SJSA1 (cell line): ENCODE measurements at regions not wholly inside any gene's neighbourhood (a gene's known extent, or its start where the extent isn't known, plus 50 kb on each side); places are given as distances from the start of the nearest gene placed in this dataset.
A peak's percentile ranks its signal among the peaks of the same experiment; 100 is the strongest.
"Not testable (repeated sequence)": the region's sequence is repeated elsewhere in the genome, so short reads cannot be mapped to it uniquely, and the experiment has no call there.

Source experiments
- DNase-seq, 2 experiments: peaks; one replicate each; pipeline ENCODE4 v3.0.0-alpha.2; 2015 to 2020; ENCODE audit warnings: low spot score in 2 of 2, low read depth in 1 of 2
- H3K27ac ChIP-seq: fragments of 250-450 bp; sonication (Bioruptor Pico); 2 replicates; pipeline ENCODE4 v1.5.1; 2020; ENCODE audit warnings: mild to moderate bottlenecking, moderate library complexity
- H3K27me3 ChIP-seq: fragments of 250-450 bp; sonication (Bioruptor Pico); replicated peaks from 2 replicates; pipeline ENCODE4 v1.5.1; 2020; ENCODE audit warnings: mild to moderate bottlenecking, moderate library complexity
- H3K36me3 ChIP-seq: fragments of 250-450 bp; sonication (Bioruptor Pico); 2 replicates; pipeline ENCODE4 v1.5.1; 2020; ENCODE audit warnings: mild to moderate bottlenecking
- H3K4me1 ChIP-seq: fragments of 250-450 bp; sonication (Bioruptor Pico); replicated peaks from 2 replicates; pipeline ENCODE4 v1.6.1; 2021; ENCODE audit warnings: mild to moderate bottlenecking
- H3K4me3 ChIP-seq: fragments of 250-450 bp; sonication (Bioruptor Pico); 2 replicates; pipeline ENCODE4 v1.5.1; 2020; ENCODE audit warnings: mild to moderate bottlenecking
- H3K9me3 ChIP-seq: fragments of 250-450 bp; sonication (Bioruptor Pico); replicated peaks from 2 replicates; pipeline ENCODE4 v1.5.1; 2020; ENCODE audit warnings: mild to moderate bottlenecking

GRCh38 chr6:13874191-13874549 lies 50.6 kb upstream of the RNF182 start:
- Histone ChIP-seq H3K36me3 (no peaks in the 10 kb centered on the region), H3K9me3 (no peaks in the 10 kb centered on the region; the same call in 1 of the 2 replicates), H3K27me3 (0 out of 2 replicates have a peak, but pooled peaks cover 2% of the 10 kb centered on the region), H3K4me3 (peak overlapping the region; percentile 23), H3K27ac (no peak overlapping the region), H3K4me1 (peaks cover 8% of the 10 kb centered on the region)
- no peak for DNase-seq

GRCh38 chr6:13873288-13874190 lies 51.2 kb upstream of the RNF182 start:
- Histone ChIP-seq H3K9me3 (no peaks in the 10 kb centered on the region; the same call in 1 of the 2 replicates), H3K27me3 (0 out of 2 replicates have a peak, but pooled peaks cover 2% of the 10 kb centered on the region), H3K27ac (no peak overlapping the region), H3K4me3 (peak overlapping the region; percentile 23), H3K36me3 (no peaks in the 10 kb centered on the region), H3K4me1 (peaks cover 8% of the 10 kb centered on the region)
- peak; percentile 28 to 62 for DNase-seq

GRCh38 chr6:13872681-13873080 lies 52.1 kb upstream of the RNF182 start:
- Histone ChIP-seq H3K27me3 (0 out of 2 replicates have a peak, but pooled peaks cover 2% of the 10 kb centered on the region), H3K4me3 (no peak overlapping the region), H3K27ac (no peak overlapping the region), H3K36me3 (no peaks in the 10 kb centered on the region), H3K4me1 (peaks cover 8% of the 10 kb centered on the region), H3K9me3 (no peaks in the 10 kb centered on the region; the same call in 1 of the 2 replicates)
- DNase-seq, result peak in 1 of 2 experiments; percentile 1

- not testable (repeated sequence) for H3K4me1 ChIP-seq, H3K9me3 ChIP-seq, H3K27ac ChIP-seq, H3K36me3 ChIP-seq, H3K4me3 ChIP-seq, H3K27me3 ChIP-seq
- peak in 1 of 2 experiments; percentile 37 for DNase-seq
Observed at GRCh38 chr6:13872006-13872405, 52.7 kb upstream of the RNF182 start.

- peak in 1 of 2 experiments; percentile 6 for DNase-seq
- Histone ChIP-seq H3K9me3 (no peaks in the 10 kb centered on the region; the same call in 1 of the 2 replicates), H3K27ac (no peak overlapping the region), H3K36me3 (no peaks in the 10 kb centered on the region), H3K4me3 (no peak overlapping the region), H3K4me1 (peaks cover 8% of the 10 kb centered on the region), H3K27me3 (peaks cover 2% of the 10 kb centered on the region; the same call in 1 of the 2 replicates)
Observed at GRCh38 chr6:13870214-13870830, 54.4 kb upstream of the RNF182 start.

- Histone ChIP-seq H3K27me3 (peaks cover 2% of the 10 kb centered on the region; the same call in 1 of the 2 replicates), H3K36me3 (no peaks in the 10 kb centered on the region), H3K9me3 (no peaks in the 10 kb centered on the region; the same call in 1 of the 2 replicates), H3K4me3 (no peak overlapping the region), H3K27ac (no peak overlapping the region), H3K4me1 (peaks cover 2% of the 10 kb centered on the region)
- peak in 1 of 2 experiments; percentile 29 for DNase-seq
Observed at GRCh38 chr6:13868236-13868635, 53.9 kb upstream of the MCUR1 start.

GRCh38 chr6:13866301-13866700 lies 51.9 kb upstream of the MCUR1 start:
- H3K4me1 ChIP-seq, result no peaks in the 10 kb centered on the region
- no peak overlapping the region for H3K27ac ChIP-seq
- H3K36me3 ChIP-seq, result no peaks in the 10 kb centered on the region
- H3K4me3 ChIP-seq, result no peak overlapping the region
- no peaks in the 10 kb centered on the region for H3K9me3 ChIP-seq
- no peak for DNase-seq
- H3K27me3 ChIP-seq, result peaks cover 2% of the 10 kb centered on the region; the same call in 1 of the 2 replicates

GRCh38 chr6:13865141-13865540 lies 50.8 kb upstream of the MCUR1 start:
- no peaks in the 10 kb centered on the region for H3K4me1 ChIP-seq
- peak in 1 of 2 experiments; percentile 5 for DNase-seq
- no peaks in the 10 kb centered on the region for H3K9me3 ChIP-seq
- no peak overlapping the region for H3K4me3 ChIP-seq
- H3K36me3 ChIP-seq, result no peaks in the 10 kb centered on the region
- H3K27ac ChIP-seq, result no peak overlapping the region
- H3K27me3 ChIP-seq, result no peaks in the 10 kb centered on the region; the same call in 1 of the 2 replicates

GRCh38 chr6:13864669-13865068 lies 50.3 kb upstream of the MCUR1 start:
- not testable (repeated sequence) for H3K9me3 ChIP-seq, H3K27ac ChIP-seq, H3K4me3 ChIP-seq, H3K4me1 ChIP-seq, H3K27me3 ChIP-seq, H3K36me3 ChIP-seq
- DNase-seq, result peak in 1 of 2 experiments; percentile 11
